Epithelial cell of esophagus (primary cell): ENCODE measurements at regions not wholly inside any gene's neighbourhood (a gene's known extent, or its start where the extent isn't known, plus 50 kb on each side); places are given as distances from the start of the nearest gene placed in this dataset.
A peak's percentile ranks its signal among the peaks of the same experiment; 100 is the strongest.

ENCODE experiments used
- DNase-seq: peaks from one replicate; pipeline ENCODE4 v3.0.0; 2010; ENCODE audit warnings: low read depth
- H3K4me3 ChIP-seq: 2 replicates; pipeline ENCODE4 v1.5.1; 2011; ENCODE audit warnings: mild to moderate bottlenecking, low read length, control low read depth
- TF ChIP-seq, protein P1 (sequence below): IDR thresholded peaks from 2 replicates; pipeline ENCODE4 v1.5.1; 2011; ENCODE audit warnings: low read depth, mild to moderate bottlenecking, low read length, control low read depth, inconsistent platforms; ENCODE audit not compliant: insufficient read depth; ENCODE audit errors: missing control alignments

DNA sequence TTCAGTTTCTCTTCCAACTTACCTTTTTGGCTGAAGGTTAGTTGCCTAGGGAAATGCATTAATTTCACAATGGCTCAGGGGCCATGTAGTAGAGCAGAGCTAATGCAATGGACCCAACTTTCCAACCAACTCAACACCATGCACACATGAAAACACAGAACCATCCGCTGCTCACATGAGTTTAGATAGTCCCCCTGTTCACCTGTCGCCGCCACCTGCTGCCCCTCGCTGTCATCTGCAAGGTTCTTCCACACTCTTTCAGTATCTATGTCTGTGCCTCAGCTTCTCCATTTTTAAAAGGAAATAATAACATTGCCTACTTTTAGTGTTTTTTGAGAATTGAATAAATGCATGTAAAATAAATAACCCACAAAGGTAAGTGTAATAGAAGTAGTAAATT, 585.6 kb downstream of the ETNK1 start:
- no peak for DNase-seq
- TF ChIP-seq, protein P1, sequence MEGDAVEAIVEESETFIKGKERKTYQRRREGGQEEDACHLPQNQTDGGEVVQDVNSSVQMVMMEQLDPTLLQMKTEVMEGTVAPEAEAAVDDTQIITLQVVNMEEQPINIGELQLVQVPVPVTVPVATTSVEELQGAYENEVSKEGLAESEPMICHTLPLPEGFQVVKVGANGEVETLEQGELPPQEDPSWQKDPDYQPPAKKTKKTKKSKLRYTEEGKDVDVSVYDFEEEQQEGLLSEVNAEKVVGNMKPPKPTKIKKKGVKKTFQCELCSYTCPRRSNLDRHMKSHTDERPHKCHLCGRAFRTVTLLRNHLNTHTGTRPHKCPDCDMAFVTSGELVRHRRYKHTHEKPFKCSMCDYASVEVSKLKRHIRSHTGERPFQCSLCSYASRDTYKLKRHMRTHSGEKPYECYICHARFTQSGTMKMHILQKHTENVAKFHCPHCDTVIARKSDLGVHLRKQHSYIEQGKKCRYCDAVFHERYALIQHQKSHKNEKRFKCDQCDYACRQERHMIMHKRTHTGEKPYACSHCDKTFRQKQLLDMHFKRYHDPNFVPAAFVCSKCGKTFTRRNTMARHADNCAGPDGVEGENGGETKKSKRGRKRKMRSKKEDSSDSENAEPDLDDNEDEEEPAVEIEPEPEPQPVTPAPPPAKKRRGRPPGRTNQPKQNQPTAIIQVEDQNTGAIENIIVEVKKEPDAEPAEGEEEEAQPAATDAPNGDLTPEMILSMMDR = no peak
- no peak overlapping the region for H3K4me3 ChIP-seq

DNA sequence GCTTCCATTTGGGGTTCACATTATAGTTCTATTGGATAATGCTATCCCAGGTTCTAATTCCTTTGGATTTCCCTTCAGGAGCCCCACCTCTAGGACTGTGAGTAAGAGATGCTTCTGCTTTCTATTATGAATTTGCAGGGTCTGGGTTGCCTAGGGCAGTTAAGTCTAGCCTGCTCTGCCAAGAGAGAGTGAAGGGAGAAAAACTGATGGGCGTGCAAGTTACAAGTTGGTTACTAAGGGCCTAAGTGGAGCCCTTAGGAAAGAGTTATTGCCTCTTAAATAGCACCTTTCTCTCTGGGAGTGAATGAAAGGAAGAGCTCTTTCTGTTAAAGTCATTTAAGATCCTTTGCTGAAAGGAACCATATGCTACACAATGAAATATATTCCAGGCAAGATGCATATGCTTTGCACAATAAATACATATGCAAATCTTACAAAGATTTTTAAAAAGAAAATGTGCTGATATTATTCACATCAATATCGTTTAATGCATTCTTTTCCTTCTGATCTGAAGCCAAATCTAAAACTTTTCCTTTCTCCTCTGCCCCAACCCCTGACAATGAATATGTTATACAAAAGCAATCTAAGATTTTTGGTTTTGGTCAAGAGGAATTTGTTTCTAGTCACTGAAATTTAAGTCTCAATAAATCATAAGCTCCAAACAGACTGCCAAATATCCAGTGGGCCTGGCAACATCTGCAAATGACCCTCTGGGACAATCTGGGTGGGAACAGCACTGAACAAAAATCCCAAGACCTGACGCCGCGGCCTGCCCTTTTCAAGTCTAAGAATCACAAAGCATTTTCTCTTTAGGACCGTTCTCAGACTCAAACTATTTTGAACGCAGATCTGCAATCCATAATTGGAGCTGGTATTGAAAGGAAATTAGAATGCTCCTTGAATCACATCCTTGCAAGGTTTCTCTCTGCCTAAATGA, 586.7 kb downstream of the ETNK1 start:
- no peak for DNase-seq
- H3K4me3 ChIP-seq = no peak overlapping the region
- TF ChIP-seq, protein P1 = no peak

- DNase-seq = peak; percentile 26
- H3K4me3 ChIP-seq = no peak overlapping the region
- TF ChIP-seq, protein P1 = no peak
These were observed 592.2 kb downstream of the ETNK1 start for GRCh38 chr12:23217158-23217557.

DNA sequence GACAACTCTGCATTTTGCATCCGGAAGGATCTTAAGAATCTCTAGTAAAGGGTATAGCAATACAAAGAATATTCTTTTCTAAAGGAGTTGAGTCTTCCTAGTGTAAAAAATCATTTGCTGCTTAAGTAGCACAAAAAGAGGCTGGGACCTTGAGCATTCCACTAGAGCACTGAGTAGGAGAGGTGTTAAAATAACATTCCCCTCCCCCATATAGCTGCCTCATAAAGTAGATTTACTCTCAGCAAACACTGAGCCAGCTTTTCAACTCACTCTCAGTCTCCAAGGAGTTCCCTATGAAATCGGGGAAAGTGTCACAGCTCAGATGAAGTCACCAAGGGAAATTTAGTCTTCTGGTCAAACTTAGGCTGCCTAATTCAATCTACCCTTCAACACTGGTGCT, 592.7 kb downstream of the ETNK1 start:
- DNase-seq = no peak
- H3K4me3 ChIP-seq = no peak overlapping the region
- TF ChIP-seq, protein P1 = no peak

- peak; percentile 44 for DNase-seq
- no peak overlapping the region for H3K4me3 ChIP-seq
These were observed 596.1 kb downstream of the ETNK1 start for GRCh38 chr12:23221066-23221465.

DNA sequence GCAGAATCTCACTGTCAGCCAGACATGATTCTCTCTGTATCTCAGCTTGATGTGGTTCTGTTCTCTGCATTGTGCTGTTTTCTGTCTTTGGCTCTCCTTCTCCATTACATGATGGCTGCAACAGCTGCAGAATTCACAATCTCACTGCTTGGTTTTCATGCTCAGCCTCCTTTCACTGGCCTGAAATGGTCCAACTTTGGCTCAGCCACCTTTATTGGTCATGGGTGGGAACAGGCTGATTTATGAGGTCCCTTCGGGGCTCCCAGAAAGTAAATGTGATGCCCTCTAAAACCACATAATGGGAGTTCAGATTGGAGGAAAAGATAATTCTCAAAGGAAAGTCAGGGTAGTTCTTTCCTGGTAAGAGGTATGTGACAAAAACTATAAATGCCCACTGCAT, 597.0 kb downstream of the ETNK1 start:
- no peak overlapping the region for H3K4me3 ChIP-seq
- DNase-seq = no peak
- TF ChIP-seq, protein P1 = no peak

More at GRCh38 chr12:23221066-23221465, 596.1 kb downstream of the ETNK1 start:
- TF ChIP-seq, protein P1 = peak; percentile 60
